ENCODE measurements at regions not wholly inside any gene's neighbourhood (a gene's known extent, or its start where the extent isn't known, plus 50 kb on each side); places are given as distances from the start of the nearest gene placed in this dataset.

DNA sequence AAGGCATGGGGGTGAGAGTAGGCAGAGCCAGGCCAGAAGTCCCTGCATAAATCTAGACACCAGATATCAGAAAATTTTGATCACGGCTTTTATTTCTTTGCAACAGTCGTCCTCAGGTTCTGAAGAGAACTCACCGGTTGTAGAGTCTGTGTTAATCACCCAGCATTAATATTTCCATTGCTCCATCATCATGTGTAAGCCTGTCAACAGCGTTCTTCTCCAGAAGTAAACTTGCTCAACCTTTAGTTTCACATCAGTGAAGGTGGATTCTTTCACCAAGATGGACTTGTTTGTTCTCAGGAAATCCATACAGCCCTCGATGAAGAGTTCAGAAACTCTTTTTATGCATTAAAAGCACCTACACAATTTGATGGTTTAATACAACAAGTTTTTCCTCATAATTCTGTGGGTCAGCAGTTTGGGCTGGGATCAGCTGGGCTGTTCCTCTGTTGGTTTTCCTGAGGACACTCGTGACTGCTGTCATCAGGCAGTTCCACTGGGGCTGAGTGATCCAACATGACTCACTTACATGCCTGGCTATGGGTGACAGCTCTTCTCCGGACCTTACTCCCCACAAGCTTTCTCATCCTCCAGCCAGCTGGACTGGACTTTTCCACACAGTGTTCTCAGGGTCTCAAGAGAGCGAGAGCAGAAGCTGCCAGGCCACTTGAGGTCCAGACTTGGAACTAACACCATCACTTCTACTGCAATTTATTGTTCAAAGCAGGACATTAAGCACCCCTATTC lies 303.4 kb downstream of the ZNF621 start:
- DNase-seq: no peak

GRCh38 chr3:40828741-40829415 lies 304.1 kb downstream of the ZNF621 start:
- DNase-seq: no peak

DNA sequence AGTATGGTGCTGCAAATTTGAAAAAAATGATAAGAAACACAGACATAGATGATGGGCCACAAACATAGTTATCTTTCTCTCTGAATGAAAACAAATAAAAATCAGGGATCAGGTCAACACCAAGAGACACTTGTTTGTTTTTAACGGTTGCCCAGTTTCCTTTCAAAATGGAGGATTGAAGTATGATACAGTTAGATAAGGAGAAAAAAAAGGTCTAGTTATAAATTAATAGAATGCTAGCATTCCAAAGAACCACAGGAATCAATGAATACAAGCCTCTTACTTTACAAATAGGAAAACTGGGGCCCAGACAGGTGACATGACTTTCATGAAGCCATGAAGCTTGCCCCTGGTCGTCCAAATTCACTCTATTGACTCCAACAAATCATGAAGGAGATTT lies 305.1 kb downstream of the ZNF621 start:
- DNase-seq: no peak

DNA sequence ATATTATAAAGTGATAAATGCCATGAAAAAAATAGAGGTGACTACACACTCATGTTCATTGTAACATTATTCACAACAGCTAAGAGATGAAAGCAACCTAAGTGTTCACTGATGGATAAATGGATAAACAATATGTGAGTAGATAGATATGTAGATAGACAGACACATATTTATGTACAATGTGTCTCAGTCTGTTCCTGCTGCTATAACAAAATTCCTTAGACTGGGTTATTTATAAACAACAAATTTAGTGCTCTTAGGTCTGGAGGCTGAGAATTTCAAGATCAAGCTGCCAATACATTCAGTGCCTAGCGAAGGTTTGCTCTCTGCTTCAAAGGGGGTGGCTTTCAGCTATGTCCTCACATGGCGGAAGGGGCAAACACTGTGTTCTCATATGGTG lies 312.5 kb downstream of the ZNF621 start:
- no peak for DNase-seq

DNA sequence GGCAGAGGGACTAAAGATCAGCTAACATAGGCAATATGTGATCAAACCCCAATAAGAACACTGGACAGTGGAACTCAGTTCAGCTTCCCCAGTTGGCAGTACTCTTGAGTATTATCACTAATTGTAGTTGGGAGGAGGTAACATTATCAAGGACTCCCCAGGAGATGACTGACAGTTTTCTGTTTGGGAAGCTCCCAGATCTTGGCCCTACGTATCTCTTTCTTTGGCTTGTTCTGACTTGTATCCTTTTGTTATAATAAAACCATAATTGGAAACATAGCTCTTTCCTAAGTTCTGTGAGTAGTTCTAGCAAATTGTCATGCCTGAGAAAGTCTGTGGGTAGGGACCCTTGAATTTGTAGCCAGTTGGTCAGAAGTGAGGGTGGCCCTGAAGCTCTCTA lies 316.4 kb downstream of the ZNF621 start:
- no peak for DNase-seq

- no peak for DNase-seq
Observed at GRCh38 chr3:40841570-40842109, 316.9 kb downstream of the ZNF621 start.

- no peak for DNase-seq
Observed at GRCh38 chr3:40842714-40843113, 318.0 kb downstream of the ZNF621 start.

GRCh38 chr3:40843208-40843624 lies 318.5 kb downstream of the ZNF621 start:
- no peak for DNase-seq

DNA sequence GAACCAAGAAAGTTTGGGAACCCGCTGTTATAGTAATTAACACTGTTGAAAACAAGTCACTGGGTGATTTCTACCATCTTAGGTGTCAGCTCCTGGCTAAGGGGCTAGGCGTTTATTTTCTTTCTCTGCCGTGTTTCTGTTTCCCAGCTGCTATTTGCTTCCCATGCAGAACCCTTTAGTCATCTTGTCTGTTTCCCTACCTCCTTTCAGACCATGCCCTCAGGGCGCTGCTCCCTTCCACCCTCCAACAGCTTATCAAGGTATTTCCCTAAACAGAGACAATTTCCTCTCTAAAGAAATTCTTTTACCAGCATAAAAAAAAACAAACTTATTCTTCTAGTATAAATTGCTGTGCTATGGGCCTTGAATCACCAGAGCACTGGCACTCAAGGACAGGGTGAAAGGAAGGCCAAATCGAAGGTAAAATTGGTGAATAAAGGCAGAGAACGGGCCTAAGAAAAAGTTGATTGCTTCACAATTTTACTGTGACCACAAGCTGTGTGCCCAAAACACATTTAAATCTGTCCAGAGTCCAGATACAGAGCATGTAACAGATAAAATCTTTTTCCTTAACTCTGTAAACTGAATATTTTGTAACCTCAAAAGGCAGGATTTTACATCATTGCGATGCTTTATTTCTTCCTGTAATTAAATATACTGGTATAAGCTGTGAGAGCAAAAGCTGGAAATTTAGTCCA lies 319.2 kb downstream of the ZNF621 start:
- DNase-seq: no peak

GRCh38 chr3:40844896-40845295 lies 320.1 kb downstream of the ZNF621 start:
- no peak for DNase-seq

- DNase-seq: no peak
Observed at GRCh38 chr3:40845447-40845846, 320.7 kb downstream of the ZNF621 start.

GRCh38 chr3:40845916-40846315 lies 321.2 kb downstream of the ZNF621 start:
- no peak for DNase-seq

GRCh38 chr3:40846451-40846850 lies 321.7 kb downstream of the ZNF621 start:
- no peak for DNase-seq

GRCh38 chr3:40847551-40847992 lies 322.8 kb downstream of the ZNF621 start:
- DNase-seq: no peak

GRCh38 chr3:40848421-40848820 lies 323.7 kb downstream of the ZNF621 start:
- no peak for DNase-seq

GRCh38 chr3:40850861-40851260 lies 326.1 kb downstream of the ZNF621 start:
- DNase-seq: no peak

DNA sequence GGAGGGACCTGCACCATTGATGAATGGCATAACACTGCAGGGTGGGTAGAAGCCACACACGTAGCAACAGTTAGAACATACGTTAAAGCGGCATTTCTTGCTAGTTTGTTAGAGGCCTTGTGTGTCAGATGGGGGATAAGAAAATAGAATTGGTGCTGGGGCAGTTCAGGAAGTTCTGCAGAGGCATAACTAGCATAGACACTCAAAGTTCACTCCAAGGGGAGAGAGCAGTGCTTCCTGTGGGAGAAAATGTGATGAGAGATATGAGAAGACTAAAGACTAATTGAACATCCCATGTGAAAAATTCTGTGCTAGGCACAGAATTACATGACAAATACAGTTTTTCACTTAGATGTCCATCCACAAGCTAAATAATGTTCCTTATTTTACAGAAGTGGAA lies 327.1 kb downstream of the ZNF621 start:
- DNase-seq: no peak

DNA sequence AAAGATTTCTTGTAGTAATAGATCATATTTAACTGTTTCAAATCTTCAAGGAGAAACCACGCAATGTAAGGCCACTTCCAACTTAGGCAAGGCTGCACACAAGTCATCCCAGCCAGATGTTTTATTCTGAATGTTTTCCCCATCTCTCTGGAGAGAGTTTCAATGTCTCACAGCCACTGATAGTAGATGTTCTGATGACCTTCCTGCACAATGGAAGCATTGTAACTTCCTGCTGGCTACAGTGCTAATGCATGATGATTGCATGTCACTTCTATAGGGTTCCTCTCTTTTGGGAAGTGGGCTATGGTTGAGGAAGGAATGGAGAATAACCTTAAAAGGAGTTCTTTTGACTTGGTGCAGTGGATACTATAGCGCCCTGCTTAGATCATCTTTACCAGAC lies 328.0 kb downstream of the ZNF621 start:
- no peak for DNase-seq

DNA sequence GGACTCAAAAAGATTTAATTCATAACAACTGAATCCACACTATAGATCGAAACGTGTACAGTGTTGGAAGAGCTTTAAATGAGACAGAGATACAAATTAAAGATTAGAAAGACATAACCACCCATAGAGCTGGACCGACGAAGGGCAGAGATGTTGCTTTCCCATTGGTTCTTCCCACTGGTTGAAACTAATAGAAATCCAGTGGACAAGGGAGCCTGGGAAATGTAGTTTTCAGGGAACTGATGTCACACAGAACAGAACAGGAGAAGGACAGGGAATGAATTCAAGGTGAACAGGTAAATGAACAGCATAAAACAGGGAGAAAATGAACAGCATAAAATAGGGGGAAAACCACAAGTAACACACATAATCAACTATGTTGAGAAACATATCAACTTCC lies 328.7 kb downstream of the ZNF621 start:
- no peak for DNase-seq

DNA sequence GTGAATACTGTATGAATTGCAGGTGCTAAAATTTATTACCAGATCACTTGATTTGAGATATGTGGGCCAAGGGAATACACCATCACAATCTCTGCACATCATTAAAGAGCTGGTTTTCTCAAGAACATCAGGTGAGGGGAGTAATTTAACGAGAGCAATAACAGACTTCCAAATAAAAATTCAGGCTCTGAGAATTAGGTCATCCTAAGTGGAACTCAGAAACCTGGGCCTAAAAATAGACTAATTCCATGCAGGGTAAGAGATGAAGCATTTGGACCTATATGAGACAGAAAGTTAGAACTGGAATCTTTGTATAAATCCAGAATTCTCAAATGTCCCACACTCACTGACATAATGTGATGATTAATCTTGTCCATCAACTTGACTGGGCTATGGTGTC lies 331.1 kb downstream of the ZNF621 start:
- DNase-seq: no peak

GRCh38 chr3:40858364-40859115 lies 333.8 kb downstream of the ZNF621 start:
- DNase-seq: no peak

GRCh38 chr3:40862946-40863345 lies 336.4 kb upstream of the CTNNB1 start:
- no peak for DNase-seq

Measured in stimulated activated CD4-positive, alpha-beta T cell treated with anti-CD3 and anti-CD28 coated beads, Interleukin-2, amount 100 ng/mL, for 24 hours (primary cell).